ENCODE measurements at regions not wholly inside any gene's neighbourhood (a gene's known extent, or its start where the extent isn't known, plus 50 kb on each side); places are given as distances from the start of the nearest gene placed in this dataset.

DNA sequence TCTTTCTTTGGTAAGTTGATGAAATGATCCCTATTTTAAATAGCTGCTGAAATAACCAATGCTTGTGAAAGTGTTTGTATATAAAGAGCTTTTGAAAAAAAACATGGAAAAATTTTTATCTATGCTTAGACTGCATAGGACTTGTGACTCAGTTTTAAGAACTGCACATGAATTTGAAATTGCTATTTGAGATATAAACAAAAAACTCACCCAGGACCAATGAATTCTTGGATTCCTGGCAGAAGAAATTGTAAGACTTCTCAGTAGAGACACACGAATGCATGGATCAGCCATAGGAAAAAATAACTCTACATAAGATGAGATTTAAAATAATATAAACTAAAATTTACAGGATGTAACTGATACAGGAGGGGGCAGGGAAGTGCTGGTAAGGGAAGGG lies 278.8 kb upstream of the SORCS1 start:
- no TSS peak for BruUV-seq (replicated peaks)

GRCh38 chr10:107442035-107442505 lies 277.6 kb upstream of the SORCS1 start:
- H3K4me1 ChIP-seq (ENCODE audit: control insufficient read depth, insufficient read depth, low read length): no peaks in the 10 kb centered on the region
- CTCF ChIA-PET: no interaction called here
- TF ChIP-seq, protein P1, sequence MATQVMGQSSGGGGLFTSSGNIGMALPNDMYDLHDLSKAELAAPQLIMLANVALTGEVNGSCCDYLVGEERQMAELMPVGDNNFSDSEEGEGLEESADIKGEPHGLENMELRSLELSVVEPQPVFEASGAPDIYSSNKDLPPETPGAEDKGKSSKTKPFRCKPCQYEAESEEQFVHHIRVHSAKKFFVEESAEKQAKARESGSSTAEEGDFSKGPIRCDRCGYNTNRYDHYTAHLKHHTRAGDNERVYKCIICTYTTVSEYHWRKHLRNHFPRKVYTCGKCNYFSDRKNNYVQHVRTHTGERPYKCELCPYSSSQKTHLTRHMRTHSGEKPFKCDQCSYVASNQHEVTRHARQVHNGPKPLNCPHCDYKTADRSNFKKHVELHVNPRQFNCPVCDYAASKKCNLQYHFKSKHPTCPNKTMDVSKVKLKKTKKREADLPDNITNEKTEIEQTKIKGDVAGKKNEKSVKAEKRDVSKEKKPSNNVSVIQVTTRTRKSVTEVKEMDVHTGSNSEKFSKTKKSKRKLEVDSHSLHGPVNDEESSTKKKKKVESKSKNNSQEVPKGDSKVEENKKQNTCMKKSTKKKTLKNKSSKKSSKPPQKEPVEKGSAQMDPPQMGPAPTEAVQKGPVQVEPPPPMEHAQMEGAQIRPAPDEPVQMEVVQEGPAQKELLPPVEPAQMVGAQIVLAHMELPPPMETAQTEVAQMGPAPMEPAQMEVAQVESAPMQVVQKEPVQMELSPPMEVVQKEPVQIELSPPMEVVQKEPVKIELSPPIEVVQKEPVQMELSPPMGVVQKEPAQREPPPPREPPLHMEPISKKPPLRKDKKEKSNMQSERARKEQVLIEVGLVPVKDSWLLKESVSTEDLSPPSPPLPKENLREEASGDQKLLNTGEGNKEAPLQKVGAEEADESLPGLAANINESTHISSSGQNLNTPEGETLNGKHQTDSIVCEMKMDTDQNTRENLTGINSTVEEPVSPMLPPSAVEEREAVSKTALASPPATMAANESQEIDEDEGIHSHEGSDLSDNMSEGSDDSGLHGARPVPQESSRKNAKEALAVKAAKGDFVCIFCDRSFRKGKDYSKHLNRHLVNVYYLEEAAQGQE (IDR thresholded peaks at IDR 0.05; ENCODE audit: insufficient read depth in 1 of 2, low read depth in 2 of 2, low read length in 1 of 2): no peak
- no peak for TF ChIP-seq SIN3A (IDR thresholded peaks at IDR 0.05; ENCODE audit: borderline replicate concordance, insufficient read depth, low read depth, low read length)
- TF ChIP-seq POLR2AphosphoS5 (IDR thresholded peaks at IDR 0.05; ENCODE audit: low read depth, low read length): no peak
- TF ChIP-seq, protein P2, sequence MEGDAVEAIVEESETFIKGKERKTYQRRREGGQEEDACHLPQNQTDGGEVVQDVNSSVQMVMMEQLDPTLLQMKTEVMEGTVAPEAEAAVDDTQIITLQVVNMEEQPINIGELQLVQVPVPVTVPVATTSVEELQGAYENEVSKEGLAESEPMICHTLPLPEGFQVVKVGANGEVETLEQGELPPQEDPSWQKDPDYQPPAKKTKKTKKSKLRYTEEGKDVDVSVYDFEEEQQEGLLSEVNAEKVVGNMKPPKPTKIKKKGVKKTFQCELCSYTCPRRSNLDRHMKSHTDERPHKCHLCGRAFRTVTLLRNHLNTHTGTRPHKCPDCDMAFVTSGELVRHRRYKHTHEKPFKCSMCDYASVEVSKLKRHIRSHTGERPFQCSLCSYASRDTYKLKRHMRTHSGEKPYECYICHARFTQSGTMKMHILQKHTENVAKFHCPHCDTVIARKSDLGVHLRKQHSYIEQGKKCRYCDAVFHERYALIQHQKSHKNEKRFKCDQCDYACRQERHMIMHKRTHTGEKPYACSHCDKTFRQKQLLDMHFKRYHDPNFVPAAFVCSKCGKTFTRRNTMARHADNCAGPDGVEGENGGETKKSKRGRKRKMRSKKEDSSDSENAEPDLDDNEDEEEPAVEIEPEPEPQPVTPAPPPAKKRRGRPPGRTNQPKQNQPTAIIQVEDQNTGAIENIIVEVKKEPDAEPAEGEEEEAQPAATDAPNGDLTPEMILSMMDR (IDR thresholded peaks at IDR 0.05): no peak
- TF ChIP-seq TCF7L2 (IDR thresholded peaks at IDR 0.05; ENCODE audit: low read depth, low read length): no peak
- BruUV-seq (replicated peaks): no TSS peak
- no peak for DNase-seq (ENCODE audit: low read depth, low spot score)
- no peak for ATAC-seq
- H3K4me3 ChIP-seq (ENCODE audit: low read depth in 2 of 2, low read length in 2 of 2): no peak overlapping the region
- peaks cover 6% of the 10 kb centered on the region; the same call in 1 of the 2 replicates for H3K9me3 ChIP-seq (ENCODE audit: control insufficient read depth, insufficient read depth, low read depth, low read length)
- no peaks in the 10 kb centered on the region for H3K36me3 ChIP-seq (ENCODE audit: control insufficient read depth, insufficient read depth, low read length)
- in situ Hi-C loops (cut with HindIII; ENCODE audit: low pct_unique_long_range_greater_than_20kb, low sequenced_read_pairs): no loop called here
- POLR2A ChIA-PET: no interaction called here
- H3K27ac ChIP-seq (ENCODE audit: low read length): no peak overlapping the region
- intact Hi-C loops (cut with micrococcal nuclease; ENCODE audit: unreplicated experiment): no loop called here
- no peaks in the 10 kb centered on the region for H3K27me3 ChIP-seq (ENCODE audit: control insufficient read depth, insufficient read depth, low read length)

More for the DNA sequence above, 278.8 kb upstream of the SORCS1 start:
- ATAC-seq (no peak), DNase-seq (ENCODE audit: low read depth, low spot score) (no peak)
- Histone ChIP-seq H3K27ac (ENCODE audit: low read length) (no peak overlapping the region), H3K27me3 (ENCODE audit: control insufficient read depth, insufficient read depth, low read length) (no peaks in the 10 kb centered on the region), H3K4me3 (ENCODE audit: low read depth in 2 of 2, low read length in 2 of 2) (no peak overlapping the region), H3K9me3 (ENCODE audit: control insufficient read depth, insufficient read depth, low read depth, low read length) (peaks cover 6% of the 10 kb centered on the region; the same call in 1 of the 2 replicates), H3K36me3 (ENCODE audit: control insufficient read depth, insufficient read depth, low read length) (no peaks in the 10 kb centered on the region), H3K4me1 (ENCODE audit: control insufficient read depth, insufficient read depth, low read length) (no peaks in the 10 kb centered on the region)
- in situ Hi-C loops (cut with HindIII; ENCODE audit: low pct_unique_long_range_greater_than_20kb, low sequenced_read_pairs) (no loop called here), intact Hi-C loops (cut with micrococcal nuclease; ENCODE audit: unreplicated experiment) (no loop called here)
- POLR2A ChIA-PET: no interaction called here
- CTCF ChIA-PET: no interaction called here
- TF ChIP-seq SIN3A (IDR thresholded peaks at IDR 0.05; ENCODE audit: borderline replicate concordance, insufficient read depth, low read depth, low read length) (no peak), POLR2AphosphoS5 (IDR thresholded peaks at IDR 0.05; ENCODE audit: low read depth, low read length) (no peak), TCF7L2 (IDR thresholded peaks at IDR 0.05; ENCODE audit: low read depth, low read length) (no peak)
- TF ChIP-seq, protein P1 (IDR thresholded peaks at IDR 0.05; ENCODE audit: insufficient read depth in 1 of 2, low read depth in 2 of 2, low read length in 1 of 2): no peak
- TF ChIP-seq, protein P2 (IDR thresholded peaks at IDR 0.05): no peak

Data from Panc1 (cell line).